ENCODE measurements at regions not wholly inside any gene's neighbourhood (a gene's known extent, or its start where the extent isn't known, plus 50 kb on each side); places are given as distances from the start of the nearest gene placed in this dataset.

- DNase-seq (ENCODE audit: low read depth, low spot score): no peak
- no peak overlapping the region for H3K4me3 ChIP-seq (ENCODE audit: low read length)
These were observed 65.0 kb upstream of the TMEM168 start for GRCh38 chr7:112855227-112855626.

GRCh38 chr7:112854169-112854568, 64.0 kb upstream of the TMEM168 start:
- no peak for DNase-seq (ENCODE audit: low read depth, low spot score)

GRCh38 chr7:112853422-112853821, 63.2 kb upstream of the TMEM168 start:
- DNase-seq (ENCODE audit: low read depth, low spot score): no peak

More at GRCh38 chr7:112854169-112854568, 64.0 kb upstream of the TMEM168 start:
- H3K4me3 ChIP-seq (ENCODE audit: low read length): no peak overlapping the region

GRCh38 chr7:112843151-112843550, 53.0 kb upstream of the TMEM168 start:
- no peak for DNase-seq (ENCODE audit: low read depth, low spot score)
- H3K4me3 ChIP-seq (ENCODE audit: low read length): no peak overlapping the region

More at GRCh38 chr7:112853422-112853821, 63.2 kb upstream of the TMEM168 start:
- H3K4me3 ChIP-seq (ENCODE audit: low read length): no peak overlapping the region

Data from Jurkat, Clone E6-1 (cell line).